ENCODE measurements at regions not wholly inside any gene's neighbourhood (a gene's known extent, or its start where the extent isn't known, plus 50 kb on each side); places are given as distances from the start of the nearest gene placed in this dataset.

- no peak overlapping the region for H3K4me3 ChIP-seq (ENCODE audit: low read length)
- TF ChIP-seq ZNF274 (IDR thresholded peaks at IDR 0.05; ENCODE audit: low read depth, low read length) = no peak
Measured at GRCh38 chr5:96070622-96071225, 109.1 kb upstream of the ELL2 start.

GRCh38 chr5:96067894-96068614, 106.4 kb upstream of the ELL2 start:
- no peak for TF ChIP-seq ZNF274 (IDR thresholded peaks at IDR 0.05; ENCODE audit: low read depth, low read length)
- H3K4me3 ChIP-seq (ENCODE audit: low read length) = no peak overlapping the region

- TF ChIP-seq ZNF274 (IDR thresholded peaks at IDR 0.05; ENCODE audit: low read depth, low read length) = no peak
- no peak overlapping the region for H3K4me3 ChIP-seq (ENCODE audit: low read length)
Measured at GRCh38 chr5:96067251-96067650, 105.6 kb upstream of the ELL2 start.

GRCh38 chr5:96066386-96066719, 104.7 kb upstream of the ELL2 start:
- no peak for TF ChIP-seq ZNF274 (IDR thresholded peaks at IDR 0.05; ENCODE audit: low read depth, low read length)

GRCh38 chr5:96065685-96066385, 104.2 kb upstream of the ELL2 start:
- no peak overlapping the region for H3K4me3 ChIP-seq (ENCODE audit: low read length)

More at GRCh38 chr5:96066386-96066719, 104.7 kb upstream of the ELL2 start:
- no peak overlapping the region for H3K4me3 ChIP-seq (ENCODE audit: low read length)

GRCh38 chr5:96064877-96065276, 103.2 kb upstream of the ELL2 start:
- no peak overlapping the region for H3K4me3 ChIP-seq (ENCODE audit: low read length)
- TF ChIP-seq ZNF274 (IDR thresholded peaks at IDR 0.05; ENCODE audit: low read depth, low read length) = no peak

More at GRCh38 chr5:96065685-96066385, 104.2 kb upstream of the ELL2 start:
- no peak for TF ChIP-seq ZNF274 (IDR thresholded peaks at IDR 0.05; ENCODE audit: low read depth, low read length)

GRCh38 chr5:96062836-96063235, 101.2 kb upstream of the ELL2 start:
- no peak for TF ChIP-seq ZNF274 (IDR thresholded peaks at IDR 0.05; ENCODE audit: low read depth, low read length)

GRCh38 chr5:96058084-96058483, 96.4 kb upstream of the ELL2 start:
- H3K4me3 ChIP-seq (ENCODE audit: low read length) = no peak overlapping the region
- TF ChIP-seq ZNF274 (IDR thresholded peaks at IDR 0.05; ENCODE audit: low read depth, low read length) = no peak

More at GRCh38 chr5:96062836-96063235, 101.2 kb upstream of the ELL2 start:
- H3K4me3 ChIP-seq (ENCODE audit: low read length) = no peak overlapping the region

GRCh38 chr5:96054311-96055030, 92.8 kb upstream of the ELL2 start:
- no peak for TF ChIP-seq ZNF274 (IDR thresholded peaks at IDR 0.05; ENCODE audit: low read depth, low read length)
- no peak overlapping the region for H3K4me3 ChIP-seq (ENCODE audit: low read length)

GRCh38 chr5:96053063-96053735, 91.5 kb upstream of the ELL2 start:
- no peak overlapping the region for H3K4me3 ChIP-seq (ENCODE audit: low read length)
- TF ChIP-seq ZNF274 (IDR thresholded peaks at IDR 0.05; ENCODE audit: low read depth, low read length) = no peak

GRCh38 chr5:96052374-96052773, 90.7 kb upstream of the ELL2 start:
- H3K4me3 ChIP-seq (ENCODE audit: low read length) = no peak overlapping the region
- TF ChIP-seq ZNF274 (IDR thresholded peaks at IDR 0.05; ENCODE audit: low read depth, low read length) = no peak

GRCh38 chr5:96051401-96051830, 89.8 kb upstream of the ELL2 start:
- no peak for TF ChIP-seq ZNF274 (IDR thresholded peaks at IDR 0.05; ENCODE audit: low read depth, low read length)
- H3K4me3 ChIP-seq (ENCODE audit: low read length) = no peak overlapping the region

GRCh38 chr5:96050273-96050880, 88.7 kb upstream of the ELL2 start:
- TF ChIP-seq ZNF274 (IDR thresholded peaks at IDR 0.05; ENCODE audit: low read depth, low read length) = no peak

More at GRCh38 chr5:96050273-96050880, 88.7 kb upstream of the ELL2 start:
- no peak overlapping the region for H3K4me3 ChIP-seq (ENCODE audit: low read length)
